Upper lobe of left lung (tissue), 4 donors: ENCODE measurements at regions not wholly inside any gene's neighbourhood (a gene's known extent, or its start where the extent isn't known, plus 50 kb on each side); places are given as distances from the start of the nearest gene placed in this dataset.

Experiments used
- CTCF ChIP-seq, 6 experiments: fragments of 450-650 bp in 4 of 6; fragments of 200-600 bp in 2 of 6; sonication (generic) in 2 of 6; IDR thresholded peaks; one replicate each; pipeline ENCODE4 v1.5.1; 2016 to 2019; ENCODE audit warnings: antibody characterized with exemption in 6 of 6
- EP300 ChIP-seq, 4 donors: sonication (generic); formaldehyde crosslinking; IDR thresholded peaks; one replicate each; pipeline ENCODE4 v1.5.1; 2017; ENCODE audit warnings: antibody characterized with exemption in 4 of 4, control low read depth in 2 of 4

- no peak for TF ChIP-seq CTCF (IDR thresholded peaks at IDR 0.05)
- no peak for TF ChIP-seq EP300 (IDR thresholded peaks at IDR 0.05)
Measured at GRCh38 chr5:144024545-144024944, 145.9 kb downstream of the YIPF5 start.
